ENCODE measurements at regions not wholly inside any gene's neighbourhood (a gene's known extent, or its start where the extent isn't known, plus 50 kb on each side); places are given as distances from the start of the nearest gene placed in this dataset.

- Histone ChIP-seq H3K27me3 (no peaks in the 10 kb centered on the region), H3K4me1 (no peaks in the 10 kb centered on the region), H3K4me3 (no peak overlapping the region), H3K36me3 (no peaks in the 10 kb centered on the region), H3K27ac (no peak overlapping the region), H3K9me3 (no peaks in the 10 kb centered on the region)
- intact Hi-C loops (cut with DNase I), result no loop called here
- DNase-seq, result no peak
- no peak for TF ChIP-seq POLR2A (IDR thresholded peaks at IDR 0.05)
- no peak for TF ChIP-seq CTCF (IDR thresholded peaks at IDR 0.05)
- 71 to 80% methylated on average over 3 of the region's 3 CpGs for WGBS, 2 donors
These were observed 500.8 kb upstream of the ANKRD30A start for GRCh38 chr10:36624551-36625100.

GRCh38 chr10:36621346-36621745 lies 504.1 kb upstream of the ANKRD30A start:
- H3K4me3 ChIP-seq, result no peak overlapping the region
- H3K36me3 ChIP-seq, result no peaks in the 10 kb centered on the region
- no peaks in the 10 kb centered on the region for H3K4me1 ChIP-seq
- intact Hi-C loops (cut with DNase I), result no loop called here
- H3K27me3 ChIP-seq, result no peaks in the 10 kb centered on the region
- no peak for TF ChIP-seq POLR2A (IDR thresholded peaks at IDR 0.05)
- no peak for TF ChIP-seq CTCF (IDR thresholded peaks at IDR 0.05)
- 29 to 63% methylated on average over 2 of the region's 2 CpGs for WGBS, 2 donors
- no peaks in the 10 kb centered on the region for H3K9me3 ChIP-seq
- H3K27ac ChIP-seq, result no peak overlapping the region
- DNase-seq, result no peak

GRCh38 chr10:36612436-36612835 lies 513.0 kb upstream of the ANKRD30A start:
- H3K9me3 ChIP-seq, result no peaks in the 10 kb centered on the region
- DNase-seq, result no peak
- intact Hi-C loops (cut with DNase I), result no loop called here
- H3K4me3 ChIP-seq, result no peak overlapping the region
- TF ChIP-seq CTCF (IDR thresholded peaks at IDR 0.05) (no peak), POLR2A (IDR thresholded peaks at IDR 0.05) (no peak)
- no peaks in the 10 kb centered on the region for H3K27me3 ChIP-seq
- H3K4me1 ChIP-seq, result no peaks in the 10 kb centered on the region
- 87 to 95% methylated on average over 3 to 4 of the region's 4 CpGs for WGBS, 2 donors
- H3K27ac ChIP-seq, result no peak overlapping the region
- H3K36me3 ChIP-seq, result no peaks in the 10 kb centered on the region

GRCh38 chr10:36608866-36609265 lies 516.5 kb upstream of the ANKRD30A start:
- no peaks in the 10 kb centered on the region for H3K9me3 ChIP-seq
- no peaks in the 10 kb centered on the region for H3K36me3 ChIP-seq
- no peak for DNase-seq
- WGBS, 2 donors, result 65 to 75% methylated on average over 4 of the region's 4 CpGs
- H3K4me3 ChIP-seq, result no peak overlapping the region
- H3K27me3 ChIP-seq, result no peaks in the 10 kb centered on the region
- TF ChIP-seq CTCF (IDR thresholded peaks at IDR 0.05) (no peak), POLR2A (IDR thresholded peaks at IDR 0.05) (no peak)
- no peaks in the 10 kb centered on the region for H3K4me1 ChIP-seq
- no peak overlapping the region for H3K27ac ChIP-seq
- intact Hi-C loops (cut with DNase I), result no loop called here

GRCh38 chr10:36608251-36608650 lies 517.1 kb upstream of the ANKRD30A start:
- Histone ChIP-seq H3K4me3 (no peak overlapping the region), H3K36me3 (no peaks in the 10 kb centered on the region), H3K9me3 (no peaks in the 10 kb centered on the region), H3K27me3 (no peaks in the 10 kb centered on the region), H3K27ac (no peak overlapping the region), H3K4me1 (no peaks in the 10 kb centered on the region)
- TF ChIP-seq CTCF (IDR thresholded peaks at IDR 0.05), result no peak
- no peak for TF ChIP-seq POLR2A (IDR thresholded peaks at IDR 0.05)
- intact Hi-C loops (cut with DNase I), result no loop called here
- no peak for DNase-seq
- 69 to 71% methylated on average over 1 of the region's 1 CpG for WGBS, 2 donors
